Activated CD4-positive, alpha-beta memory T cell treated with anti-CD3 and anti-CD28 coated beads, Interleukin-2, amount 10 ng/mL, durations not matched to agents 7 days and 5 days (primary cell): ENCODE measurements at regions not wholly inside any gene's neighbourhood (a gene's known extent, or its start where the extent isn't known, plus 50 kb on each side); places are given as distances from the start of the nearest gene placed in this dataset.

Experiments used
- CTCF ChIA-PET: fragments of 350-600 bp; sonication (Branson Sonifier 250); formaldehyde crosslinking; loops from one replicate; lab custom pipeline; 2021; ENCODE audit warnings: antibody characterized with exemption, inconsistent platforms; lab: Charles Lee
- POLR2A ChIA-PET: fragments of 350-600 bp; sonication (Branson Sonifier 250); formaldehyde crosslinking; loops from one replicate; lab custom pipeline; 2021; ENCODE audit warnings: antibody characterized with exemption; lab: Charles Lee
- DNase-seq: peaks from one replicate; pipeline ENCODE4 v3.0.0-alpha.2; 2020
- H3K27ac Mint-ChIP-seq: one replicate; pipeline ENCODE4 v1.8.0; 2021; ENCODE audit warnings: mild to moderate bottlenecking, mixed read lengths
- H3K27me3 Mint-ChIP-seq: one replicate; pipeline ENCODE4 v1.8.0; 2021; ENCODE audit warnings: mixed read lengths
- H3K36me3 Mint-ChIP-seq: one replicate; pipeline ENCODE4 v1.8.0; 2021; ENCODE audit warnings: low read depth, mixed read lengths
- H3K4me1 Mint-ChIP-seq: one replicate; pipeline ENCODE4 v1.8.0; 2021; ENCODE audit warnings: mixed read lengths
- H3K4me3 Mint-ChIP-seq: one replicate; pipeline ENCODE4 v1.8.0; 2021; ENCODE audit warnings: mild to moderate bottlenecking, mixed read lengths
- H3K9me3 Mint-ChIP-seq: one replicate; pipeline ENCODE4 v1.8.0; 2021; ENCODE audit warnings: mixed read lengths

DNA sequence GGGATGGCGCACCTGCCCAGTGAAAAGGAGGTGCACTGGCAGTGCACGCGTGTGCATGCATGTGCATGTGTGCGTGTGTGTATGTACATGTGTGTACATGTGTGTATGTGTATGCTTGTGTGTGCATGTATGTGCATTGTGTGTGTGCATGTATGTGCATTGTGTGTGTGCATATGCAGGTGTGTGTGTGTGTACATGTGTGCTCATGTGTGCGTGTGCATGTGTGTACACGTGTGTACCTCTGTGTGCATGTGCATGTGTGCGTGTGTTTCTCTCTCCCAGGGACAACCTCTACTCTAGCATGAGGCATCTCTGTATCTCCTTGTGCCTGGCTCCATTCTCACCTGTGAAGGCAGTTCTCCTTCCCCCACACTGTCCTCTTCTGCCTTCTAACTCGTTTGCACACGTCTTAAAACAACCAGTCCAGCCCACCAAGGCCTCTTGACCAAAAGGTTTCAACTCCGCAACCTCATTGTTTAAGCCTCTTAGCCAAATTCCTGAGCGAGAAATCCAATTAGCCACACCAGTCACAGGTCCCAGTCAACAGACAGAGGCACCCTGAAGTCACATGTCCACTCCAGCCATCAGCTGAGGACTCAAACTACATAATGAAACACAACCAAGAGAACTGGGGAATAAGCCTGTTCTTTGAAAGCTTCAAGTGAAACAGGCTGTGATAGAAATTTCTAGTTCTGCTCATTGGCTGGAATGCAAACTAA is 103.5 kb upstream of the PTPRT start:
- H3K4me1 Mint-ChIP-seq = no peaks in the 10 kb centered on the region
- no peak for DNase-seq
- H3K9me3 Mint-ChIP-seq = peaks cover 3% of the 10 kb centered on the region
- no peaks in the 10 kb centered on the region for H3K27me3 Mint-ChIP-seq
- H3K36me3 Mint-ChIP-seq = no peaks in the 10 kb centered on the region
- no peak overlapping the region for H3K27ac Mint-ChIP-seq
- no peak overlapping the region for H3K4me3 Mint-ChIP-seq
- POLR2A ChIA-PET = no interaction called here
- CTCF ChIA-PET = no interaction called here

DNA sequence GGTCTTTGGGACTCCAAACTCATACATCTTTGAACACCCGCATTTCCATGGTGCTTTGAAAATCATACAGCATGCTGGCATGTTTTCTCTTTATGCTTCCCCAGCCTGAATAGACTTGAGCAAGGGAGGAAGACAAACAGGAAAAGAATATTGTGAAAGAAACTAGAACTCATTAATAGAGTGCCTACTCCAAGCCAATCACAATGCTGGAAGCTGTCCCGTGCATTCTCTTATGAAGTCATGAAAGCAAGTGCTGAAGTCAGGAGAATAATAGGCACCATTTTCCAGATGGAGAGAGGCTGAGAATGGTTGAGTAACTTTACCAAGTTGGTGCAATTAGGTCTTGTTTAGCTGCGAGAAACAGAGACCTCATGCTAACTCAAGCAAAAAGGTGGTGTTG is 102.5 kb upstream of the PTPRT start:
- no peak for DNase-seq
- Mint-ChIP-seq H3K4me1 (no peaks in the 10 kb centered on the region), H3K36me3 (no peaks in the 10 kb centered on the region), H3K9me3 (peaks cover 3% of the 10 kb centered on the region), H3K27me3 (no peaks in the 10 kb centered on the region), H3K27ac (no peak overlapping the region), H3K4me3 (no peak overlapping the region)
- ChIA-PET CTCF (no interaction called here), POLR2A (no interaction called here)

DNA sequence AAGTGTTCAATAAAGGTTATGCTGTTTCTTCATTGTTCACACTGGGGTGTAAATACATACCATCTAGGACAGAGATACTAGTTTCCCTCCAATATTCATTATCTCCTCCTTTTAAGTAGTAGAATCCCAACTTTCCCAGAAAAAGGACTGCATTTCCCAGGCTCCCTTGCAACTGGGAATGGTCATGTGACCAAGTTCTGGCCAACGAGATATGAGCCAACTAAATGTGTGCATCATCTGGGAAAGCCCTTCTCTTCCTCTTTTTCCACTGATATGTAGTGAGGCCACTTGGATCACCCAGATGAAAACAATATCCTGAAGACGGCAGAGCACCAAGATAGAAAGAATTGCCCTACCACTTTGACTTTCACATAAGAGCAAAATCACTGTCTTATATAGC is 97.9 kb upstream of the PTPRT start:
- H3K4me3 Mint-ChIP-seq = no peak overlapping the region
- H3K36me3 Mint-ChIP-seq = no peaks in the 10 kb centered on the region
- CTCF ChIA-PET = no interaction called here
- H3K4me1 Mint-ChIP-seq = no peaks in the 10 kb centered on the region
- POLR2A ChIA-PET = no interaction called here
- H3K27ac Mint-ChIP-seq = no peak overlapping the region
- H3K27me3 Mint-ChIP-seq = peaks cover 11% of the 10 kb centered on the region
- H3K9me3 Mint-ChIP-seq = no peaks in the 10 kb centered on the region
- no peak for DNase-seq

DNA sequence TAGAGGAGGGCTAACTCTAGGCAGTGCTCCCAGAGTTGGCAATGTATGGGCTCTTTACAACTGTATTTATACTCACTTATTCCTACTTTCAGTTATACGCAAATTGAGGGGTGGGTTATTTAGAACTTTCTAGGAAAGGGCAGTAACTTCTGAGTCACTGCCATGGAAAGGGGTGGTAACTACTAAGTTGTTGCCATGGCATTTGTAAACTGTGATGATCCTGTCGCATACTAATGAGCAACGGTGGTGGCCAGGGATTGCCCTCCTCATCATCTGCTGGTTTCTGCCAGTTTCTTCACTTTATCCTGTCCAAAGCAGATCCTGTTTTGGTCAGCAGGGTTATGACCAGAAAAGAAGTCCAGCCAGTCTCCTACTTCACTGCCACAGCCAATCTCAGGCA is 95.5 kb upstream of the PTPRT start:
- Mint-ChIP-seq H3K36me3 (no peaks in the 10 kb centered on the region), H3K27ac (no peak overlapping the region), H3K27me3 (peaks cover 11% of the 10 kb centered on the region), H3K4me1 (no peaks in the 10 kb centered on the region), H3K4me3 (no peak overlapping the region), H3K9me3 (no peaks in the 10 kb centered on the region)
- CTCF ChIA-PET = no interaction called here
- DNase-seq = no peak
- POLR2A ChIA-PET = no interaction called here

DNA sequence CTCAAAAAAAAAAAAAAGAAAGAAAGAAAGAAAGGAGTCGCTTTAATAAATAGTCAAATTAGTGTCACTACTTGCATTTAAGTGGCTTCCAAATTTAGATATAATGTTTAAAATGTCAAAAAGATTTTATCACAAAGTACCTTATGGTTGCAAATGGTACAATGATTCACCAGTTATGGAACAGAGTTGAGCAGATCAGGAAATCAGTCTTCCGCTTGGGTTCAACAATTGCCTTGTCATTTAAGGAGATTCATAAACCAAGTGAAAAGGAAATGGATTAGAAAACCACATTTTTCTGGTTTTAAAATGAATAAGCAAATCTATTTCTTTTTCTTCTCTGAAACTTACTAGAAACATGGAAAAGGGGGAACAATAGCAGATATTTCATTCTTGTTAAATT is 94.8 kb upstream of the PTPRT start:
- ChIA-PET CTCF (no interaction called here), POLR2A (no interaction called here)
- DNase-seq = no peak
- no peaks in the 10 kb centered on the region for H3K4me1 Mint-ChIP-seq
- H3K27ac Mint-ChIP-seq = no peak overlapping the region
- no peak overlapping the region for H3K4me3 Mint-ChIP-seq
- peaks cover 11% of the 10 kb centered on the region for H3K27me3 Mint-ChIP-seq
- no peaks in the 10 kb centered on the region for H3K36me3 Mint-ChIP-seq
- no peaks in the 10 kb centered on the region for H3K9me3 Mint-ChIP-seq

DNA sequence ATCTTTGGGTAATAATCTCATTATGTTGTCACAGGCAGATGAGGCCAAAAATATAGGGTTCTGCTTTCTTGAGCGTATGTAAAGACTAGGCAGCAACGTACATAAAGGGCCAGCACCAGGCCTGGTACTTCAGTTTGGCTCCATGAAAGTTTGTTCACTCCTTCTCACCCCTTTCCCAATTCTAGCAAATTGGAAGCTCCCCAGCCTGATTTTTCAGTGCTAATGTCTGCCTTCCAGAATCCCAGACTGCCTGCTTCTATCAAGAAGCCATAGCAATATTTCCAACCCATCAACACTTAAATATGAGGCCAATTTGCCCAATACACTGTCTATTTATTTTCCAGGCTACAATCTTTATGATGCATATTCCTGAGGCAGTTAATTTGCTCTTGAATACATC is 93.4 kb upstream of the PTPRT start:
- no peak for DNase-seq
- Mint-ChIP-seq H3K27me3 (peaks cover 11% of the 10 kb centered on the region), H3K27ac (no peak overlapping the region), H3K9me3 (no peaks in the 10 kb centered on the region), H3K4me1 (no peaks in the 10 kb centered on the region), H3K4me3 (no peak overlapping the region), H3K36me3 (no peaks in the 10 kb centered on the region)
- ChIA-PET CTCF (no interaction called here), POLR2A (no interaction called here)

DNA sequence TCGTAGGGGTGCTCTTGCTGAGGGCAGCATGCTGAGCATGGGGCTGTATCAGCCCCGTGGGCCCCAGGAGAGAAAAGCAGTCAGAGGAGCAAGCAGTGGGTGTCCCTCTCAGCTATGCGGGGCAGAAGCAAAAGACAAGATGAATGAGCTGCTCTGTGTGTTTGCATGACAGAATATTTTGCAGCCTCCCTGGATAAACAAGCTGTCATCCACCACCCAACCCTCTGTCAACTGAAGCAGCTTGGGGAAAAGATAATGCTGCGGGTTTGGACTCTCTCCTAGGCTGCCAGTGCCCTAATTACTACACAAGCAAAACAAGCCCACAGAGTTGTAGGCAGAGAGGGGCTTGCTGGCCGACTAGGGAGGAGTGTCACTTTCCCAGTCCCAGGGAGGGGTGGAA is 82.3 kb upstream of the PTPRT start:
- no peaks in the 10 kb centered on the region for H3K4me1 Mint-ChIP-seq
- no peaks in the 10 kb centered on the region for H3K27me3 Mint-ChIP-seq
- H3K9me3 Mint-ChIP-seq = peaks cover 3% of the 10 kb centered on the region
- no peak for DNase-seq
- no peaks in the 10 kb centered on the region for H3K36me3 Mint-ChIP-seq
- no peak overlapping the region for H3K4me3 Mint-ChIP-seq
- H3K27ac Mint-ChIP-seq = no peak overlapping the region
- ChIA-PET CTCF (no interaction called here), POLR2A (no interaction called here)

DNA sequence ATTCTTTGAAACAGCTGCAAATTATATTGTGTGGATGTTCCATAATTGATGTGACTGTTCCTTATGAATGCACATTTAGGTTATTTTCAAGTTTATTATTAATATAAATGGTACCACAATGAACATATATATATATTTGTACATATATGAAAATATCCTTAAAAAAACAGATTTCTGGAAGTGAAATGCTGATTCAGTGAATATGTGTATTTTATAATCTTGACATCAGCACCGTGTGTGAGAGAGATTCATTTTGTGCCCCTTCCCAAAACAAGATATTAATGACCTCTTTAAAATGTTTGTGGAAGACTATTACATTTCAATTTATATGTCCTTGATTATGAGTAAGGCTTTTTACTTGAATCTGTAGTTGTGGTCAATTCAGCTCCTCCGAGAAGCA is 75.7 kb upstream of the PTPRT start:
- CTCF ChIA-PET = no interaction called here

DNA sequence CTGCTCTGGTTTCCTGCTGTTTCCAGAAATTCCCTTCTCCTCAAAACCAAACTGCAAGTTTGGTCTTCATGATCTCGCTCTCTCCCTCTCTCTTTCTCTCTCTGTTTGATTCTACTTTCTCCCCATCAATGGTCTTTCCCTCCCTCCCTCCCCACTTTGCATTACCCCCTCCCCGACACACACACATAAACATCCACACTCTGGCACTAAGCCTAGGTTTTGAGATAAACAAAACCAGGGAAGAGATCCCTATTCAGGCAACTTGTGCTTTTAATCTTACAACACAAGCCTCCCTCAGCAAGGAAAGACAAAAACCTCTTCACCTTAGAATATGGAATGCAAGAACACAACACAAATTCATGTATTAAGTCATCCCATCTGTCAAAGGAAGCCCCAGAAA is 73.5 kb upstream of the PTPRT start:
- H3K27me3 Mint-ChIP-seq = no peaks in the 10 kb centered on the region
- no peak overlapping the region for H3K4me3 Mint-ChIP-seq
- ChIA-PET CTCF (no interaction called here), POLR2A (no interaction called here)
- no peaks in the 10 kb centered on the region for H3K4me1 Mint-ChIP-seq
- no peaks in the 10 kb centered on the region for H3K36me3 Mint-ChIP-seq
- no peak for DNase-seq
- H3K9me3 Mint-ChIP-seq = peaks cover 2% of the 10 kb centered on the region
- H3K27ac Mint-ChIP-seq = no peak overlapping the region

More for the DNA sequence above, 75.7 kb upstream of the PTPRT start:
- Mint-ChIP-seq H3K27ac (no peak overlapping the region), H3K4me3 (no peak overlapping the region), H3K9me3 (no peaks in the 10 kb centered on the region), H3K4me1 (no peaks in the 10 kb centered on the region), H3K36me3 (no peaks in the 10 kb centered on the region), H3K27me3 (no peaks in the 10 kb centered on the region)
- POLR2A ChIA-PET = no interaction called here
- no peak for DNase-seq

DNA sequence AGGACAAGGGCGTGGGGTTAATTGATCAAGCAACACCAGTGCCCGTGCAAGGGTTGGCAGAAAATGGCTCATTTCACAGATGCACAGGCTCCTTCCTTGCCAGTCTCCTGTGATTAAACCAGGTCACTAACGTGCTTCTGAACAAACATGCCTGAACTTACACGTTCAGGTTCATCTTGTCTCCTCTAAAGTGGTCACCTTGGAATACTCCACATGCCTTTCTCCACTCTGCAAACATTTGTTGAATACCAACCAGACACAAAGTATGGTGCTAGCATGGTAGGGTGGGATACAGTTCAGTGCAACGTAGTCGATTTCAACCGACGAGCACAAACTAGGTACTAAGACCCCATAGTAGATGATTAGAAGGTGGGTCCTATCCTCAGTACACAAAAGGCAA is 72.6 kb upstream of the PTPRT start:
- H3K4me1 Mint-ChIP-seq = no peaks in the 10 kb centered on the region
- peaks cover 2% of the 10 kb centered on the region for H3K9me3 Mint-ChIP-seq
- DNase-seq = no peak
- no peaks in the 10 kb centered on the region for H3K27me3 Mint-ChIP-seq
- H3K4me3 Mint-ChIP-seq = no peak overlapping the region
- no peaks in the 10 kb centered on the region for H3K36me3 Mint-ChIP-seq
- no peak overlapping the region for H3K27ac Mint-ChIP-seq
- ChIA-PET CTCF (no interaction called here), POLR2A (no interaction called here)

DNA sequence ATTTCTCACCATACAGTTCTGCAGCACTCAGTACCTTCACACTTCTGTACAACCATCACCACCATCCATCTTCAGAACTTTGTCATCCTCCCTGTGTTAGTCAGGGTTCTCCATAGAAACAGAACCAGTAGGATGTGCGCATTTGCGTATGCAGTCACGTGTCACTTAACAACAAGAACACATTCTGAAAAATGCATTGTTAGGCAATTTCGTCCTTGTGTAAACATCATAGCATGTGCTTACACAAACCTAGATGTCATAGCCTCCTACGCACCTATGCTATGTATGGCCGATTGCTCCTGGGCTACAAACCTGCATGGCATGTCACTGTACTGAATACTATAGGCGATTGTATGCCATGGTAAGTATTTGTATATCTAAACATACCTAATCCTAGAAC is 66.2 kb upstream of the PTPRT start:
- Mint-ChIP-seq H3K27me3 (no peaks in the 10 kb centered on the region), H3K4me3 (no peak overlapping the region), H3K27ac (no peak overlapping the region), H3K4me1 (no peaks in the 10 kb centered on the region), H3K36me3 (no peaks in the 10 kb centered on the region), H3K9me3 (peaks cover 2% of the 10 kb centered on the region)
- CTCF ChIA-PET = no interaction called here
- DNase-seq = no peak
- POLR2A ChIA-PET = no interaction called here

DNA sequence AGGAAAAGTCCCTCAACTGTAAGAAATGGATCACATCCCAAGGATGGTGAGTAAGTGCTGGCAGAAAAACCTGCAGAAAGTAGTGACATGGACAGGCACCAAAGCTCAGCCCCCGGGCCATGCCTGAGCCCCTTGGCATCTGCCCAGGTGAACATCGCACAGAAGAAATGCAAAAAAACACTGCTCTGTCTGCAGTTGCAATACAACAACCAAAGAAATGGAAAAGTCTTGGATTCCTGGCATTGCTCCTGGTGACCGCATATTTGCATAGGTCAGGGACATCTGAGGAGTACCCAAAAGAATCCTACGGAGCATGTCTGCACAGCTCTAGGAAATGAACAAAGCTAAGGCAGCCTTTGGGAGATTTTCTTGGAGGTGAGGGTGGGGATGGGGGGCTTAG is 63.1 kb upstream of the PTPRT start:
- POLR2A ChIA-PET = no interaction called here
- no peak overlapping the region for H3K4me3 Mint-ChIP-seq
- no peak overlapping the region for H3K27ac Mint-ChIP-seq
- H3K9me3 Mint-ChIP-seq = no peaks in the 10 kb centered on the region
- CTCF ChIA-PET = no interaction called here
- H3K36me3 Mint-ChIP-seq = no peaks in the 10 kb centered on the region
- DNase-seq = no peak
- no peaks in the 10 kb centered on the region for H3K4me1 Mint-ChIP-seq
- no peaks in the 10 kb centered on the region for H3K27me3 Mint-ChIP-seq

DNA sequence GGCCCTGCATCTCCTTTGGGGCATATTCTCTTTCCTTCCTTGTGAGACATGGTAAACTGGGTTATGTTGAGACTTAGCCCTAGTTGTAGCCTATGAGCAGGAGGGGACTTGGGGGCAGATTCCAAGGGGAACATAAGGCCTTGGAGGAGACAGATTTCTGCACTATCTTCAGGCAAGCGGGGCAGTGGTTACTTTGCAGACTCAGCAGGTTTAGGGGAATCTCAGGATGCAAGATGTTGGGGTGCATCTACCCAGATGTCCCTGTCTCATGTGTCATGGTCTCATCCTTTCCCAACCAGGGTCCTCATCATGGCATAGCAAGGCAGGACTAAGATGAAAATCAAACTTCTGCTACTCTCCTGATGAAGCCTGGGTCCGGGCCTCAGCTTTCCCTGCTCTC is 58.6 kb upstream of the PTPRT start:
- Mint-ChIP-seq H3K9me3 (no peaks in the 10 kb centered on the region), H3K27ac (no peak overlapping the region), H3K4me1 (no peaks in the 10 kb centered on the region), H3K27me3 (no peaks in the 10 kb centered on the region), H3K4me3 (no peak overlapping the region), H3K36me3 (no peaks in the 10 kb centered on the region)
- CTCF ChIA-PET = no interaction called here
- POLR2A ChIA-PET = no interaction called here
- no peak for DNase-seq

DNA sequence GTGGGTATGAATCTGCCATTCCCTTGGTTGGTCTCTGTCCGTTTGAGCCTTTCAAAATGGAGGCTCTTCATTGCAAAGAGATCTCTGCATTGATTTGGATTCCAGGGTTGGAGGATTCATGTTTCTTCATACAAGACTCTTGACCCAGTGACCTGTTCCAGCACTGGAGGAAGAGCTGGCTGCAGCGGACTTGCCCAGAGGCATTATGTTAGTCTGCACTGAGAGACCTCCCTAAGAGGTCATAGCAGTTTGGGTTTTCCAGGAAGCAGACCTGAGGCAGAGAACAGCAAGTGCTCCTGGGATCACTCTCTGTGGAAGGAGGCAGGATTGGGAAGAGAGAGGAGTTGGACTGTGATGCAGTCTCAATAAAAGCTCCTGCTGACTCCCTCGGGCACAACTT is 57.7 kb upstream of the PTPRT start:
- no peak overlapping the region for H3K4me3 Mint-ChIP-seq
- no peak for DNase-seq
- no peaks in the 10 kb centered on the region for H3K27me3 Mint-ChIP-seq
- H3K9me3 Mint-ChIP-seq = no peaks in the 10 kb centered on the region
- H3K36me3 Mint-ChIP-seq = no peaks in the 10 kb centered on the region
- ChIA-PET CTCF (no interaction called here), POLR2A (no interaction called here)
- H3K27ac Mint-ChIP-seq = no peak overlapping the region
- no peaks in the 10 kb centered on the region for H3K4me1 Mint-ChIP-seq
